Fibroblast of lung (primary cell): ENCODE measurements at regions not wholly inside any gene's neighbourhood (a gene's known extent, or its start where the extent isn't known, plus 50 kb on each side); places are given as distances from the start of the nearest gene placed in this dataset.

Source experiments
- DNase-seq, 2 donors: peaks; one replicate each; pipeline versions ENCODE4 v3.0.0 to v3.0.0-alpha.2; 2010; ENCODE audit warnings: low read depth in 2 of 2
- H2AFZ ChIP-seq: 2 replicates; pipeline ENCODE4 v1.5.1; 2012; ENCODE audit warnings: low read length, control low read depth, inconsistent platforms
- H3K27ac ChIP-seq: 2 replicates; pipeline ENCODE4 v1.5.1; 2011; ENCODE audit warnings: low read length, control low read depth; ENCODE audit not compliant: insufficient read depth
- H3K27me3 ChIP-seq: 2 replicates; pipeline ENCODE4 v1.5.1; 2011; ENCODE audit warnings: mild to moderate bottlenecking, low read length; ENCODE audit not compliant: control insufficient read depth, insufficient read depth
- H3K36me3 ChIP-seq: 2 replicates; pipeline ENCODE4 v1.5.1; 2011; ENCODE audit warnings: low read length; ENCODE audit not compliant: control insufficient read depth, insufficient read depth
- H3K4me1 ChIP-seq: 2 replicates; pipeline ENCODE4 v1.5.1; 2011; ENCODE audit warnings: low read length; ENCODE audit not compliant: control insufficient read depth, insufficient read depth; ENCODE audit errors: extremely low read depth
- H3K4me2 ChIP-seq: 2 replicates; pipeline ENCODE4 v1.5.1; 2011; ENCODE audit warnings: low read length, control low read depth; ENCODE audit not compliant: insufficient read depth; ENCODE audit errors: extremely low read depth
- H3K4me3 ChIP-seq, 4 experiments: fragments of 200-600 bp in 1 of 4; sonication (generic) in 1 of 4; replicated peaks in 1 of 4; 2 replicates each; pipeline ENCODE4 v1.5.1; 2011 to 2016; ENCODE audit warnings: low read length in 4 of 4, low read depth in 3 of 4, mild to moderate bottlenecking in 3 of 4, control low read depth in 2 of 4, inconsistent platforms in 1 of 4, mixed read lengths in 1 of 4; ENCODE audit not compliant: insufficient read depth in 1 of 4; ENCODE audit errors: control extremely low read depth in 1 of 4
- H3K79me2 ChIP-seq: 2 replicates; pipeline ENCODE4 v1.5.1; 2012; ENCODE audit warnings: mild to moderate bottlenecking, low read length, inconsistent platforms; ENCODE audit not compliant: control insufficient read depth, insufficient read depth
- H3K9ac ChIP-seq: 2 replicates; pipeline ENCODE4 v1.5.1; 2011; ENCODE audit warnings: mild to moderate bottlenecking, low read length, control low read depth; ENCODE audit not compliant: insufficient read depth
- H3K9me3 ChIP-seq: 2 replicates; pipeline ENCODE4 v1.5.1; 2012; ENCODE audit warnings: low read depth, low read length; ENCODE audit not compliant: control insufficient read depth, insufficient read depth
- H4K20me1 ChIP-seq: 2 replicates; pipeline ENCODE4 v1.5.1; 2011; ENCODE audit warnings: low read length; ENCODE audit not compliant: control insufficient read depth, insufficient read depth; ENCODE audit errors: extremely low read depth
- CTCF ChIP-seq, 2 donors: IDR thresholded peaks in 1 of 2; conservative IDR thresholded peaks in 1 of 2; 1 replicate in 1 of 2; 2 replicates in 1 of 2; pipeline ENCODE4 v1.5.1; 2011 to 2012; ENCODE audit warnings: low read length in 2 of 2, control low read depth in 1 of 2, inconsistent platforms in 1 of 2, low read depth in 1 of 2, mild to moderate bottlenecking in 1 of 2
- EZH2 ChIP-seq: IDR thresholded peaks from 2 replicates; pipeline ENCODE4 v1.5.1; 2012; ENCODE audit warnings: low read length, control low read depth, mild to moderate bottlenecking; ENCODE audit errors: missing control alignments

GRCh38 chr1:2936559-2937515 lies 84.4 kb upstream of the ACTRT2 start:
- Histone ChIP-seq H3K9ac (no peak overlapping the region), H3K4me3 (no peak overlapping the region), H3K27ac (no peak overlapping the region), H3K9me3 (peaks cover 4% of the 10 kb centered on the region), H4K20me1 (no peaks in the 10 kb centered on the region), H2AFZ (no peak overlapping the region), H3K79me2 (no peaks in the 10 kb centered on the region), H3K4me1 (no peaks in the 10 kb centered on the region), H3K27me3 (no peaks in the 10 kb centered on the region), H3K36me3 (no peaks in the 10 kb centered on the region), H3K4me2 (no peak overlapping the region)
- no peak for DNase-seq
- TF ChIP-seq CTCF (conservative IDR thresholded peaks at IDR 0.05 in 1 of 2, IDR thresholded peaks at IDR 0.05 in 1 of 2; ENCODE audit: low read depth in 1 of 2, low read length in 2 of 2), result no peak
- TF ChIP-seq EZH2, result no peak

GRCh38 chr1:2937805-2938204 lies 83.5 kb upstream of the ACTRT2 start:
- no peaks in the 10 kb centered on the region for H3K4me1 ChIP-seq
- no peak overlapping the region for H3K4me3 ChIP-seq
- no peak overlapping the region for H2AFZ ChIP-seq
- TF ChIP-seq CTCF (conservative IDR thresholded peaks at IDR 0.05 in 1 of 2, IDR thresholded peaks at IDR 0.05 in 1 of 2; ENCODE audit: low read depth in 1 of 2, low read length in 2 of 2), result no peak
- TF ChIP-seq EZH2, result no peak
- H3K9me3 ChIP-seq, result peaks cover 4% of the 10 kb centered on the region
- no peak for DNase-seq
- H4K20me1 ChIP-seq, result no peaks in the 10 kb centered on the region
- no peak overlapping the region for H3K27ac ChIP-seq
- no peaks in the 10 kb centered on the region for H3K79me2 ChIP-seq
- no peak overlapping the region for H3K4me2 ChIP-seq
- no peaks in the 10 kb centered on the region for H3K27me3 ChIP-seq
- H3K9ac ChIP-seq, result no peak overlapping the region
- H3K36me3 ChIP-seq, result no peaks in the 10 kb centered on the region

- Histone ChIP-seq H3K9me3 (peaks cover 4% of the 10 kb centered on the region), H3K27me3 (no peaks in the 10 kb centered on the region), H3K27ac (no peak overlapping the region), H3K4me2 (no peak overlapping the region), H3K9ac (no peak overlapping the region), H3K36me3 (no peaks in the 10 kb centered on the region), H4K20me1 (no peaks in the 10 kb centered on the region), H3K79me2 (no peaks in the 10 kb centered on the region), H3K4me1 (no peaks in the 10 kb centered on the region), H3K4me3 (no peak overlapping the region), H2AFZ (no peak overlapping the region)
- TF ChIP-seq CTCF (conservative IDR thresholded peaks at IDR 0.05 in 1 of 2, IDR thresholded peaks at IDR 0.05 in 1 of 2; ENCODE audit: low read depth in 1 of 2, low read length in 2 of 2) (no peak), EZH2 (no peak)
- DNase-seq, result no peak
Measured at GRCh38 chr1:2939041-2939552, 82.2 kb upstream of the ACTRT2 start.
